ENCODE measurements at regions not wholly inside any gene's neighbourhood (a gene's known extent, or its start where the extent isn't known, plus 50 kb on each side); places are given as distances from the start of the nearest gene placed in this dataset.
"Not testable (repeated sequence)": the region's sequence is repeated elsewhere in the genome, so short reads cannot be mapped to it uniquely, and the experiment has no call there.

- no peak for DNase-seq (ENCODE audit: low read depth)
Observed at GRCh38 chr7:82566752-82567151, 123.2 kb upstream of the CACNA2D1 start.

GRCh38 chr7:82562716-82563404 is 119.3 kb upstream of the CACNA2D1 start:
- DNase-seq (ENCODE audit: low read depth): peak; percentile 53

- DNase-seq (ENCODE audit: low read depth): peak; percentile 12
Observed at GRCh38 chr7:82559193-82559805, 115.7 kb upstream of the CACNA2D1 start.

- DNase-seq (ENCODE audit: low read depth): no peak
Observed at GRCh38 chr7:82549616-82550285, 106.2 kb upstream of the CACNA2D1 start.

GRCh38 chr7:82548141-82548688 is 104.6 kb upstream of the CACNA2D1 start:
- DNase-seq (ENCODE audit: low read depth): no peak

- peak; percentile 50 for DNase-seq (ENCODE audit: low read depth)
Observed at GRCh38 chr7:82542665-82543064, 99.1 kb upstream of the CACNA2D1 start.

GRCh38 chr7:82539969-82540368 is 96.4 kb upstream of the CACNA2D1 start:
- DNase-seq (ENCODE audit: low read depth): no peak

- DNase-seq (ENCODE audit: low read depth): peak; percentile 48
Observed at GRCh38 chr7:82534684-82535083, 91.1 kb upstream of the CACNA2D1 start.

GRCh38 chr7:82530361-82530760 is 86.8 kb upstream of the CACNA2D1 start:
- no peak for DNase-seq (ENCODE audit: low read depth)

- DNase-seq (ENCODE audit: low read depth): no peak
Observed at GRCh38 chr7:82528577-82529310, 85.2 kb upstream of the CACNA2D1 start.

GRCh38 chr7:82527851-82528250 is 84.3 kb upstream of the CACNA2D1 start:
- DNase-seq (ENCODE audit: low read depth): no peak

- DNase-seq (ENCODE audit: low read depth): no peak
Observed at GRCh38 chr7:82521906-82522445, 78.4 kb upstream of the CACNA2D1 start.

- DNase-seq (ENCODE audit: low read depth): no peak
Observed at GRCh38 chr7:82517050-82517449, 73.5 kb upstream of the CACNA2D1 start.

- no peak for DNase-seq (ENCODE audit: low read depth)
Observed at GRCh38 chr7:82511542-82511941, 68.0 kb upstream of the CACNA2D1 start.

GRCh38 chr7:82507976-82508677 is 64.5 kb upstream of the CACNA2D1 start:
- DNase-seq (ENCODE audit: low read depth): no peak

GRCh38 chr7:82507365-82507975 is 63.9 kb upstream of the CACNA2D1 start:
- DNase-seq (ENCODE audit: low read depth): no peak

GRCh38 chr7:82506702-82507101 is 63.1 kb upstream of the CACNA2D1 start:
- DNase-seq (ENCODE audit: low read depth): peak; percentile 31

- DNase-seq (ENCODE audit: low read depth): no peak
Observed at GRCh38 chr7:82506208-82506607, 62.6 kb upstream of the CACNA2D1 start.

- DNase-seq (ENCODE audit: low read depth): peak; percentile 7
Observed at GRCh38 chr7:82501346-82501745, 57.8 kb upstream of the CACNA2D1 start.

GRCh38 chr7:82499546-82499945 is 56.0 kb upstream of the CACNA2D1 start:
- not testable (repeated sequence) for DNase-seq (ENCODE audit: low read depth)

- no peak for DNase-seq (ENCODE audit: low read depth)
Observed at GRCh38 chr7:82494420-82494819, 50.8 kb upstream of the CACNA2D1 start.
